Heart left ventricle (tissue), 16 donors: ENCODE measurements at regions not wholly inside any gene's neighbourhood (a gene's known extent, or its start where the extent isn't known, plus 50 kb on each side); places are given as distances from the start of the nearest gene placed in this dataset.

Source experiments
- ATAC-seq, 4 donors: fragments of 200-7000 bp; cut with Tn5 transposase; one replicate each; pipeline ENCODE4 v1.9.1; 2020 to 2022; ENCODE audit warnings: moderate library complexity in 4 of 4, mild to moderate bottlenecking in 3 of 4, moderate number of reproducible peaks in 1 of 4
- DNase-seq, 5 donors: peaks; one replicate each; pipeline ENCODE4 v3.0.0-alpha.2; 2020
- H3K27ac ChIP-seq, 12 donors: fragments of 200-600 bp; sonication (generic) in 4 of 12; one replicate each; pipeline versions ENCODE4 v1.5.0 to v1.8.0; 2016 to 2022; ENCODE audit warnings: mild to moderate bottlenecking in 2 of 12
- H3K27me3 ChIP-seq, 9 donors: fragments of 200-600 bp; sonication (generic) in 2 of 9; one replicate each; pipeline versions ENCODE4 v1.5.1 to v1.8.0; 2016 to 2022; ENCODE audit warnings: mild to moderate bottlenecking in 3 of 9
- H3K36me3 ChIP-seq, 9 donors: fragments of 200-600 bp; sonication (generic) in 2 of 9; one replicate each; pipeline versions ENCODE4 v1.5.0 to v1.8.0; 2018 to 2022; ENCODE audit warnings: mild to moderate bottlenecking in 2 of 9
- H3K4me1 ChIP-seq, 12 donors: fragments of 200-600 bp; sonication (generic) in 4 of 12; one replicate each; pipeline versions ENCODE4 v1.5.0 to v1.8.0; 2016 to 2022; ENCODE audit warnings: mild to moderate bottlenecking in 3 of 12
- H3K4me3 ChIP-seq, 12 donors: fragments of 200-600 bp; sonication (generic) in 4 of 12; one replicate each; pipeline versions ENCODE4 v1.5.0 to v1.8.0; 2017 to 2022; ENCODE audit warnings: mild to moderate bottlenecking in 9 of 12, moderate library complexity in 4 of 12
- H3K9me3 ChIP-seq, 12 donors: fragments of 200-600 bp; sonication (generic) in 4 of 12; one replicate each; pipeline versions ENCODE4 v1.5.0 to v1.8.0; 2016 to 2022; ENCODE audit warnings: mild to moderate bottlenecking in 1 of 12
- POLR2A ChIP-seq, 2 donors: fragments of 450-650 bp; IDR thresholded peaks; one replicate each; pipeline ENCODE4 v1.6.1; 2017; ENCODE audit warnings: antibody characterized with exemption in 2 of 2, mild to moderate bottlenecking in 2 of 2, moderate library complexity in 2 of 2
- WGBS, 4 donors: extraction: QIAGEN DNeasy Blood & Tissue Kit in 2 of 4; methylation state at CpG; one replicate each; pipeline versions ENCODE4 v1.1.5 to v1.1.7; 2013 to 2018; 5-methylcytosine and 5-hydroxymethylcytosine counted together
- intact Hi-C, 10 donors: fragments of 100-400 bp; cut with DNase I; formaldehyde crosslinking; loops; one replicate each; pipeline versions ENCODE4 v1.11.1 to v1.14.2; 2022
- TF ChIP-seq, protein P1 (sequence below), 12 donors: fragments of 200-600 bp; sonication (generic) in 4 of 12; IDR thresholded peaks; one replicate each; pipeline versions ENCODE4 v1.5.0 to v1.8.0; 2018 to 2022; ENCODE audit warnings: antibody characterized with exemption in 12 of 12, mild to moderate bottlenecking in 5 of 12
- donor health status: ischemic (EF 13 %, LVEDD 7.1; RV severe dilation, severe dysfunction).
- donor health status: healthy with polysubstance abuse.
- donor health status: DM: no; HTN: yes; CAD: no.
- donor health status: DM: no; HTN: no; CAD: no.
- donor health status: ischemic (EF 25% LVEDD 6.9; RV normal size, moderate dysfunction).
- donor health status: ischemic (EF 25% LVEDD 5.7; RV mildly dilated, moderate dysfunction).
- donor health status: healthy.
- donor health status: DM: yes; HTN: yes; CAD: no.
- donor health status: ischemic (EF 35%, LVEDD 5.7; RV mildly dilated, moderate dysfunction).
- donor health status: nonischemic (EF 11% LVEDD 7.7; RV severe dilation, severe dysfunction).
- donor health status: DM: yes; HTN: yes; CAD: no.
- donor health status: PGD.
- donor health status: ischemic (EF 29% LVEDD 5.4; RV normal size, mild dysfunction).
- donor health status: nonischemic (EF 23%, LVEDD 6.1; RV moderate dilation, normal function).

DNA sequence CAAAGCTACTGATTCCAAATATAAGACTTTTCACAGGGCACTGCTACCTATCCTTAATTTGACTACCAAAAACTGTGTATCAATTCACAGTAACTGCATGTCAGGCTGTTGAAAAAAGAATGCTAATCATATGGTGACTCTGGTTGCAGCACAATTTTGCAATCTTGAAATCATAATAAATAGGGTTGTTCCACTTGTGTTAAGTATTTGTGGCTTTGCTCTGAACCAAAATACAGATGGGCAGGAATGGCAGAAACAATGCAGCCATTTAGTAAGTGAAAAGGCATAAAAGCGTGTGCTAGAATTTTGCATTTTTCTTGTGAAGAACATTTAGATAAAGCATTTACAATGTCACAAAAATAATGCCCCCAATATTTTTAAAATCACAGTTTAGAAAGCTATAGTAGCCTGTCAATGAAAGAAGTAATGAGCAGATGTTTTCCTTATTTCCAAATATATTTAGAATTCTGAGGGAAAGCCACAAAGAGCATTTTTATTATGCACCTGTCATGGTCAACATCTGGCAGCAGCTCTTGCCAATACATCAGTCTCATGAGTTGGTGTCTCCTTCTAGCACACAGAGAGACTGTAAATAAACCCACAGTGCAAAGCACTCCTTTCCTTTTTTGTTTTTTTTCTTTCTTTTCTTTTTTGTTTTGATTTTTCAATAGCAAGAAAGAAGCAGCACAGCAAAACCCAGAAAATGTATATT lies 54.8 kb upstream of the PAM start:
- intact Hi-C loops = no loop called here

DNA sequence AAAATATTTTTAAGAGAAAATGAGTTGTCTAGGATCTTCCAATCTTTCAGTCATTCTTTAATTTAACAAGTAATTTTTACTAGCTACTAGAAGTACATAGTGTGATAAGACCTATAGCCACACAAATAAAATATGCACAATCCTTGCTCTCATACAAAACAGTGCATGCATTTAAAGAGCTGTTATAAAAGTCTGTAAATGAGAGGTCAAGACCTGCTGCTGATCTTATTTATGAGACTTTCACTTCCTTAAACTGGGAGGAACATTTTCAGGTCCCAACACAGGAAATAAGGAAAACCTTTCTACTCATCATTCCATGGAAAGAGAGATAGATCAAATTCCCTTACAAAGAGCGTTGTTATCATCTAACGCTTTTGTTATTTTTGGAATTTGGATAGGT lies 54.2 kb upstream of the PAM start:
- Histone ChIP-seq H3K27ac (no peak overlapping the region), H3K36me3 (no peaks in the 10 kb centered on the region), H3K9me3 (no peaks in the 10 kb centered on the region), H3K4me1 (no peaks in the 10 kb centered on the region), H3K4me3 (no peak overlapping the region), H3K27me3 (no peaks in the 10 kb centered on the region)
- intact Hi-C loops = no loop called here
- no peak for ATAC-seq
- WGBS, 4 donors = 6 to 42% (median 26%) methylated on average over 2 of the region's 2 CpGs
- DNase-seq = no peak
- no peak for TF ChIP-seq POLR2A (IDR thresholded peaks at IDR 0.05)
- TF ChIP-seq, protein P1, sequence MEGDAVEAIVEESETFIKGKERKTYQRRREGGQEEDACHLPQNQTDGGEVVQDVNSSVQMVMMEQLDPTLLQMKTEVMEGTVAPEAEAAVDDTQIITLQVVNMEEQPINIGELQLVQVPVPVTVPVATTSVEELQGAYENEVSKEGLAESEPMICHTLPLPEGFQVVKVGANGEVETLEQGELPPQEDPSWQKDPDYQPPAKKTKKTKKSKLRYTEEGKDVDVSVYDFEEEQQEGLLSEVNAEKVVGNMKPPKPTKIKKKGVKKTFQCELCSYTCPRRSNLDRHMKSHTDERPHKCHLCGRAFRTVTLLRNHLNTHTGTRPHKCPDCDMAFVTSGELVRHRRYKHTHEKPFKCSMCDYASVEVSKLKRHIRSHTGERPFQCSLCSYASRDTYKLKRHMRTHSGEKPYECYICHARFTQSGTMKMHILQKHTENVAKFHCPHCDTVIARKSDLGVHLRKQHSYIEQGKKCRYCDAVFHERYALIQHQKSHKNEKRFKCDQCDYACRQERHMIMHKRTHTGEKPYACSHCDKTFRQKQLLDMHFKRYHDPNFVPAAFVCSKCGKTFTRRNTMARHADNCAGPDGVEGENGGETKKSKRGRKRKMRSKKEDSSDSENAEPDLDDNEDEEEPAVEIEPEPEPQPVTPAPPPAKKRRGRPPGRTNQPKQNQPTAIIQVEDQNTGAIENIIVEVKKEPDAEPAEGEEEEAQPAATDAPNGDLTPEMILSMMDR (IDR thresholded peaks at IDR 0.05) = no peak

More for the DNA sequence above, 54.8 kb upstream of the PAM start:
- ATAC-seq (no peak), DNase-seq (no peak)
- Histone ChIP-seq H3K4me3 (no peak overlapping the region), H3K27me3 (no peaks in the 10 kb centered on the region), H3K27ac (no peak overlapping the region), H3K36me3 (no peaks in the 10 kb centered on the region), H3K9me3 (no peaks in the 10 kb centered on the region), H3K4me1 (no peaks in the 10 kb centered on the region)
- WGBS, 4 donors = 90 to 93% (median 91%) methylated on average over 1 of the region's 1 CpG
- TF ChIP-seq POLR2A (IDR thresholded peaks at IDR 0.05) = no peak
- TF ChIP-seq, protein P1 (IDR thresholded peaks at IDR 0.05) = no peak

DNA sequence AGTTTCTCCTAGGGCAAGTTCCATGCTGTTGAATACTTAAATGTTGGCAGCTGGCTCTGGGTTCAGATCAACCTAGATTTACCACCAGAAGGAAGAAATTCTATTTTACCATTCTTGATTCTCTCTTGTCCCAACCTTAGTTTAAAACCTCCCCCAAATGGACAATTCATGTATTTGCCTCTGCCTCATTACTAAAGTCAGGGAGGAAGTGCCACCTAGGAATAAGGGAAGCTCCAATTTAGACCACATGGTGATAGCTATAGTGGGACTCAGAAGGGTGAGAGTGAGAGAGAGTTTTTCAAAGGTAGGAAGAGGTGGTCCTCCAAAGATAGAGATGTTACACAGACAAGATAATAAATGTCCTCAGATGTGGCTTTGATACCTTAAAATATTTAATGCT lies 53.4 kb upstream of the PAM start:
- Histone ChIP-seq H3K36me3 (no peaks in the 10 kb centered on the region), H3K4me1 (no peaks in the 10 kb centered on the region), H3K27me3 (no peaks in the 10 kb centered on the region), H3K27ac (no peak overlapping the region), H3K4me3 (no peak overlapping the region), H3K9me3 (no peaks in the 10 kb centered on the region)
- ATAC-seq (no peak), DNase-seq (no peak)
- TF ChIP-seq, protein P1 (IDR thresholded peaks at IDR 0.05) = no peak
- no peak for TF ChIP-seq POLR2A (IDR thresholded peaks at IDR 0.05)
- intact Hi-C loops = no loop called here
